ENCODE measurements at regions not wholly inside any gene's neighbourhood (a gene's known extent, or its start where the extent isn't known, plus 50 kb on each side); places are given as distances from the start of the nearest gene placed in this dataset.

DNA sequence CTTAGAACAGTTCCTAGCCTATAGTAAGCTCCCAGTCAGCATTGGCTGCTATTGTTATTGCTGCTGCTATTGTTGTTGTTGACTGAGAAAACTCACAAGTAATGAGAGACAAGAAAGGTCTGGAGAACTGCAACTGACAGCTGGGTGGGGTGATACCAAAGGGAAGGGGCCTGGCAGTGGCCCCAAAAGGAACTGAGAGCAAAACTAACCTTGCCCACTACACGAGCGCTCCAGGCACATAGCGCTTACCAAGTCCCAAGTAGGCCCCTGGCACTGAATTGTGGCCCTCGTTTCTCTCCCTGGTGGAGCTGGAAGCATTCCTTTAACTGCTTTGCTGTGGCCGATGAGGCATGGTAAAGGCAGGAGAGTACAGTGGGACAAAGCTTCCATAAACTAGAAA is 59.7 kb downstream of the KCTD12 start:
- TF ChIP-seq TCF7L2 (IDR thresholded peaks at IDR 0.05; ENCODE audit: low read depth, low read length) = no peak
- TF ChIP-seq POLR2AphosphoS5 (IDR thresholded peaks at IDR 0.05; ENCODE audit: low read depth, low read length) = no peak
- no peak for TF ChIP-seq SIN3A (IDR thresholded peaks at IDR 0.05; ENCODE audit: borderline replicate concordance, insufficient read depth, low read depth, low read length)
- TF ChIP-seq REST (IDR thresholded peaks at IDR 0.05; ENCODE audit: insufficient read depth in 1 of 2, low read depth in 2 of 2, low read length in 1 of 2) = no peak
- DNase-seq (ENCODE audit: low read depth, low spot score) (no peak), ATAC-seq (no peak)
- intact Hi-C loops (cut with micrococcal nuclease; ENCODE audit: unreplicated experiment) (no loop called here), in situ Hi-C loops (cut with HindIII; ENCODE audit: low pct_unique_long_range_greater_than_20kb, low sequenced_read_pairs) (no loop called here)
- no peaks in the 10 kb centered on the region for H3K9me3 ChIP-seq (ENCODE audit: control insufficient read depth, insufficient read depth, low read depth, low read length)
- no TSS peak for BruUV-seq (replicated peaks)
- no peaks in the 10 kb centered on the region for H3K36me3 ChIP-seq (ENCODE audit: control insufficient read depth, insufficient read depth, low read length)
- no peaks in the 10 kb centered on the region for H3K27me3 ChIP-seq (ENCODE audit: control insufficient read depth, insufficient read depth, low read length)
- H3K4me1 ChIP-seq (ENCODE audit: control insufficient read depth, insufficient read depth, low read length) = no peaks in the 10 kb centered on the region
- no peak overlapping the region for H3K4me3 ChIP-seq (ENCODE audit: low read depth in 2 of 2, low read length in 2 of 2)
- H3K27ac ChIP-seq (ENCODE audit: low read length) = no peak overlapping the region
- CTCF ChIA-PET = no interaction called here
- POLR2A ChIA-PET = no interaction called here

- Histone ChIP-seq H3K4me1 (ENCODE audit: control insufficient read depth, insufficient read depth, low read length) (no peaks in the 10 kb centered on the region), H3K27ac (ENCODE audit: low read length) (no peak overlapping the region), H3K9me3 (ENCODE audit: control insufficient read depth, insufficient read depth, low read depth, low read length) (no peaks in the 10 kb centered on the region), H3K27me3 (ENCODE audit: control insufficient read depth, insufficient read depth, low read length) (no peaks in the 10 kb centered on the region), H3K36me3 (ENCODE audit: control insufficient read depth, insufficient read depth, low read length) (no peaks in the 10 kb centered on the region), H3K4me3 (ENCODE audit: low read depth in 2 of 2, low read length in 2 of 2) (no peak overlapping the region)
- intact Hi-C loops (cut with micrococcal nuclease; ENCODE audit: unreplicated experiment) (no loop called here), in situ Hi-C loops (cut with HindIII; ENCODE audit: low pct_unique_long_range_greater_than_20kb, low sequenced_read_pairs) (no loop called here)
- ChIA-PET POLR2A (no interaction called here), CTCF (no interaction called here)
- no TSS peak for BruUV-seq (replicated peaks)
- no peak for DNase-seq (ENCODE audit: low read depth, low spot score)
- TF ChIP-seq SIN3A (IDR thresholded peaks at IDR 0.05; ENCODE audit: borderline replicate concordance, insufficient read depth, low read depth, low read length) (no peak), TCF7L2 (IDR thresholded peaks at IDR 0.05; ENCODE audit: low read depth, low read length) (no peak), REST (IDR thresholded peaks at IDR 0.05; ENCODE audit: insufficient read depth in 1 of 2, low read depth in 2 of 2, low read length in 1 of 2) (no peak), POLR2AphosphoS5 (IDR thresholded peaks at IDR 0.05; ENCODE audit: low read depth, low read length) (no peak)
- TF ChIP-seq, protein P1, sequence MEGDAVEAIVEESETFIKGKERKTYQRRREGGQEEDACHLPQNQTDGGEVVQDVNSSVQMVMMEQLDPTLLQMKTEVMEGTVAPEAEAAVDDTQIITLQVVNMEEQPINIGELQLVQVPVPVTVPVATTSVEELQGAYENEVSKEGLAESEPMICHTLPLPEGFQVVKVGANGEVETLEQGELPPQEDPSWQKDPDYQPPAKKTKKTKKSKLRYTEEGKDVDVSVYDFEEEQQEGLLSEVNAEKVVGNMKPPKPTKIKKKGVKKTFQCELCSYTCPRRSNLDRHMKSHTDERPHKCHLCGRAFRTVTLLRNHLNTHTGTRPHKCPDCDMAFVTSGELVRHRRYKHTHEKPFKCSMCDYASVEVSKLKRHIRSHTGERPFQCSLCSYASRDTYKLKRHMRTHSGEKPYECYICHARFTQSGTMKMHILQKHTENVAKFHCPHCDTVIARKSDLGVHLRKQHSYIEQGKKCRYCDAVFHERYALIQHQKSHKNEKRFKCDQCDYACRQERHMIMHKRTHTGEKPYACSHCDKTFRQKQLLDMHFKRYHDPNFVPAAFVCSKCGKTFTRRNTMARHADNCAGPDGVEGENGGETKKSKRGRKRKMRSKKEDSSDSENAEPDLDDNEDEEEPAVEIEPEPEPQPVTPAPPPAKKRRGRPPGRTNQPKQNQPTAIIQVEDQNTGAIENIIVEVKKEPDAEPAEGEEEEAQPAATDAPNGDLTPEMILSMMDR (IDR thresholded peaks at IDR 0.05) = no peak
- ATAC-seq = no peak
These were observed 60.8 kb downstream of the KCTD12 start for GRCh38 chr13:76825430-76825829.

All from Panc1 (cell line).